ENCODE measurements at regions not wholly inside any gene's neighbourhood (a gene's known extent, or its start where the extent isn't known, plus 50 kb on each side); places are given as distances from the start of the nearest gene placed in this dataset.

- TF ChIP-seq CTCF (IDR thresholded peaks at IDR 0.05; ENCODE audit: low read depth, low read length) (no peak), EZH2phosphoT487 (IDR thresholded peaks at IDR 0.05; ENCODE audit: low read depth) (no peak)
Measured at GRCh38 chrX:99719140-99719539, 690.9 kb downstream of the PCDH19 start.

Measured in OCI-LY3 (cell line).